GM19397 (cell line): ENCODE measurements at regions not wholly inside any gene's neighbourhood (a gene's known extent, or its start where the extent isn't known, plus 50 kb on each side); places are given as distances from the start of the nearest gene placed in this dataset.
"Not testable (repeated sequence)": the region's sequence is repeated elsewhere in the genome, so short reads cannot be mapped to it uniquely, and the experiment has no call there.

ENCODE experiments used
- ATAC-seq: cut with Tn5 transposase; IDR thresholded peaks from one replicate; pipeline ENCODE4 v1.9.1; 2021; ENCODE audit warnings: mild to moderate bottlenecking, moderate library complexity; ENCODE audit not compliant: unreplicated experiment

DNA sequence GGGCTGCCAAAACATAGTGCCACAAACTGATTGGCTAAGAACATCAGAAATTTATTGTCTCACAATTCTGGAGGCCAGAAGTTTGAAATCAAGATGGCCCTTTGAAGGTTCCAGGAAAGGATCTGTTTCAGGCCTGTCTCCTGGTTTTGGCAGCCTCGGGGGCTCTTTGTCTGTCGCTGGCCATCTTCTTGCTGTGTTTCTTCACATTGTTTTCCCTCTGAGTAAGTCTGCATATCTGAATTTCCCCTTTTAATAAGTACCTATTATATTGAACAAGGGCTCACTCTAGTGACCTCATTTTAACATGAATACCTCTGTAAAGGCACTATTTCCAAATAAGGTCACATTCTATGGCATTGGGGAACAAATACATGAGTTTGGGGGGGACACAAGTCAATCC lies 467.1 kb upstream of the MGAT4C start:
- no peak for ATAC-seq

GRCh38 chr12:86721713-86722397 lies 465.7 kb upstream of the MGAT4C start:
- ATAC-seq = no peak

GRCh38 chr12:86719381-86719780 lies 463.2 kb upstream of the MGAT4C start:
- ATAC-seq = no peak

GRCh38 chr12:86713121-86713520 lies 456.9 kb upstream of the MGAT4C start:
- ATAC-seq = no peak

GRCh38 chr12:86712425-86712843 lies 456.2 kb upstream of the MGAT4C start:
- ATAC-seq = no peak

DNA sequence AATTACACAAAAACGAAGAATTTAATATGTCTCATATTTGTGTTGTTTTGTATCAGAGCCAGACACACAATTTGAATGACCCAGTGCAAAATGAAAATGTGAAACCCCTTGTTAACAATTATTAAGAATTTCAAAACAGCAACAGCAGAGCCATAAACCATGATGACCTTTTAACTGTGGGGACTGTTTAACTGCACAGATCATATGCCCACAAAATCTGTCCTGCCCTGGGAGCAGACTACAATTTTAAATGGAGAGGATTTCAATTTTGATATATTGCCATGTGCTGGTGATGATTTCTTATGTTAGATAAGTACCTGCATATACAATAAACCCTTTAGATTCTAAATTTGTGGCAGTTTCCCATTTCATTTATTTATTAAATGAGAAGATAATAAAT lies 455.5 kb upstream of the MGAT4C start:
- ATAC-seq = no peak

- no peak for ATAC-seq
Observed at GRCh38 chr12:86710109-86710508, 453.9 kb upstream of the MGAT4C start.

DNA sequence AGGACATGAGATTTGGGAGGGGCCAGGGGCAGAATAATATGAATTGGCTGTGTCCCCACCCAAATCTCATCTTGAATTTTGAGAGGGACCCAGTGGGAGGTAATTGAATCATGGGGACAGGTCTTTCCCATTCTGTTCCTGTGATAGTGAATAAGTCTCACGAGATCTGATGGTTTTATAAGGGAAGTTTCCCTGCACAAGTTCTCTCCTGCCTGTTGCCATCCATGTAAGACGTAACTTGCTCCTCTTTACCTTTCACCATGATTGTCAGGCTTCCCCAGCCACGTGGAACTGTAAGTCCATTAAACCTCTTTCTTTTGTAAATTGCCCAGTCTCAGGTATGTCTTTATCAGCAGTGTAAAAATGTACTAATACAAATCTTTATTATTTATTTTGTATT lies 452.8 kb upstream of the MGAT4C start:
- ATAC-seq = not testable (repeated sequence)

DNA sequence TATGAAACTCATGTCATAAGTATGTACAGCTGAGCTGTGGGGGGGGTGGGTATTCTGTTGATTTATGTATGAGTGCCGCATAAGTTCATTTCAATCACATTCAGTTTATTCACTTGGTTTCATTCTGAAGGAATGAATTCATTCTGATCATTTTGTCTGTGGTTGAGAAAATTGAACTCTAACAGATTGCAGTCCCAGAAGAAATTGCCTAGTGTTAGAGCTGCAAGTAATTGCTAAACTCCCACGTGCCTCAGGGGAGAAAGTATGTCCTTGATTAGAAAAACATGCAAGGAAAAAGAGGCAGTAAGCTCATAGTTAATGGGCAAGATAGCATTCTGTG lies 442.4 kb upstream of the MGAT4C start:
- ATAC-seq = no peak

DNA sequence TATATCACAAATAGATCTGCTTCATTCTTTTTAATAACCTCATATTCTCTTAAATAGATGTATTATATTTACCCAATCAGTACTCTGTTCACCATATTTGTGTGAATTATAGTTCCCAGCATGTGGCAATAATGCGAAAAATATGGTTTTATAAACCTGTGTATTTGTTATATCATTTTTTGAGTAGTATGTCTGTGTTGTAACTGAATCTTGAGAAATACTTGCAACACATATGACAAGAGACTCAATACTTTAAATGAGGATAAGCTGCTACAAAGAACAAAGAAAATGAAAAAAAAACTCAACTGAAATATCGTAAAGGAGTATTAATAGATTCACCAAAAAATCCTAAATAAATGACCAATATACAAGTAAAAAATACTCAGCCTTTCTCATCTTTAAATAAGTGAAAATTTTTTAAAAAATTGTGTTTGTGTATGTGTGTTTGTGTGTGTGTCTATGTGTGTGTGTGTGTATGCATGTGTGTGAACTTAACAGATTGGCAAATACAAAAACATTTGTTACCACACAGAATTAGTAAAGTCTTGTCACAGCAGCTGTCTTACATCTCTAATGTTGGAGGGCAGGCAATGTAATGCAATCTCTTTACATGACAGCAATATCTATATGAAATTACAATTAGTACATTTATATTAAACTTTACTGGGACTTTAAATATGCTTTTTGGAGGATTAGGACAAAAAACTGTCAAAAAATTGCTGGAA lies 441.9 kb upstream of the MGAT4C start:
- ATAC-seq = no peak

- no peak for ATAC-seq
Observed at GRCh38 chr12:86683568-86684304, 427.5 kb upstream of the MGAT4C start.

DNA sequence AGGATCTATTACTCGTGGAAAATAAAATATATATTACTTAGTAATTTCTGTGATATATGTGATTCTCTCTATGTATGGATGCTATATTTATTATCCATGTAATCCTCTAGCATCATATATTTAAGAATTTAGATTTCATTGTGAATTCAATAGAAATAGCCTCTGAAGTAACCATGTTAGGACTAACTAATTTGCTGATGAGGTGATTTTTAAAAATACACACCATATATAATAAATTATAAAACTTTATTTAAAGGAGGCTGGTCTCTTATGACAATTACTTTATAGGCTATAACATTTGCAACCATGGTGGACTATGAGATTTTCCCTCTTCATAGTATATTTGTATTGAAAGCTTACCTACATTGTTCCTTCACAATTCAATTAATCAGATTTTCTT lies 424.9 kb upstream of the MGAT4C start:
- no peak for ATAC-seq

DNA sequence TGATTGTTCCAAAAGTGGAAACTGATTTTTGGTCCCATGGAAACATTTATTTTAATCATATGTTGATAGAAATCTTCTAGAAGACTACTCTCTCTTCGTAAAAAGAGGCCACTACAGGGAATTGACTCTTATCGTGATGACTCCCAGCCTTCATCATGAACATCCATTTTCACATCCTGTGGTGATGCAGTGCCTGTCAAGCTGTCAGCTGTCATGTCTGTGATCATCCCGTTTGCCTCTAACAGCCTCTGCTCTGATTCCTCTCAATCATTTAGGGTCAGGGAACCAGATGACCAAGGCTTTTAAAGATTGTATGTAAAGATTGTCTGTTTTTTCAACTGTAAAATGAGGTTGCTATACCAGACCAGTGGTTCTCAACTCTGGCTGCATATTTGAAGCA lies 419.0 kb upstream of the MGAT4C start:
- ATAC-seq = no peak

- ATAC-seq = no peak
Observed at GRCh38 chr12:86670986-86671385, 414.8 kb upstream of the MGAT4C start.

- no peak for ATAC-seq
Observed at GRCh38 chr12:86669010-86669409, 412.8 kb upstream of the MGAT4C start.

GRCh38 chr12:86666316-86666715 lies 410.1 kb upstream of the MGAT4C start:
- no peak for ATAC-seq

GRCh38 chr12:86663716-86664115 lies 407.5 kb upstream of the MGAT4C start:
- no peak for ATAC-seq

DNA sequence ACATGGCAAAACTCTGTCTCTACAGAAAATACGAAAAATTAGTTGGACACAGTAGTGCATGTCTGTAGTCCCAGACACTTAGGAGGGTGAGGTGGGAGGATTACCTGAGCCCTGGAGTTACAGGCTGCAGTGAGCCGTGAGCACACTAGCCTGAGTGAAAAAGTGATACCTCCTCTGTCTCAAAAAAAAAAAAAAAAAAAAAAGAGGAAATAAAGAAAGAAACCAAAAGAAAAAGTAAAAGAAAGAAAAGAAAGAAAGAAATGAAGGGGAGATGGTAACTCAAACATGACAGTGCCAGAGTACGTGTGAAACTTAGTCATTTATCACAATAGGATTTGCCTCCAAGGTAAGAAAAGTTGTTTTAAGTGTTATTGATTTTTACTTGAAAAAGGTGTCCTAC lies 407.0 kb upstream of the MGAT4C start:
- ATAC-seq = no peak

DNA sequence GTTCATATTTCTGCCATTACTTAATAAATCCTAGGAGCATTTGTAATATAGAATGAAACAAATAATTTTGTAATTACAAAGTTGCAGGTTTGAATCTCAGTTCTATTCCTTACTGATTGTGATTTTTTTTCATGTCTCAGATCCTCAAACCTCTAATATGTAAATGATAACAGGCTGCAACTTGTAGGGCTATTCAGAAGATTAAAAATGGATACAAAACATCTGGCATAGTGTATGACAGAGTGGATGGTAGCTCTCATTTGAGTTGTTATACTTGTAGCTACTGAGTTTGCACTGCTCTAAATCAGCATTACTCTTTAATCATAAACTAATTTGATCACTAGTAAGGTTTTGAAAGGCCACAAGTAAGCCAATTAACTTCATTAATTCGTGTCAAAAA lies 406.3 kb upstream of the MGAT4C start:
- no peak for ATAC-seq

- ATAC-seq = no peak
Observed at GRCh38 chr12:86660488-86661147, 404.4 kb upstream of the MGAT4C start.

GRCh38 chr12:86659985-86660384 lies 403.8 kb upstream of the MGAT4C start:
- no peak for ATAC-seq

DNA sequence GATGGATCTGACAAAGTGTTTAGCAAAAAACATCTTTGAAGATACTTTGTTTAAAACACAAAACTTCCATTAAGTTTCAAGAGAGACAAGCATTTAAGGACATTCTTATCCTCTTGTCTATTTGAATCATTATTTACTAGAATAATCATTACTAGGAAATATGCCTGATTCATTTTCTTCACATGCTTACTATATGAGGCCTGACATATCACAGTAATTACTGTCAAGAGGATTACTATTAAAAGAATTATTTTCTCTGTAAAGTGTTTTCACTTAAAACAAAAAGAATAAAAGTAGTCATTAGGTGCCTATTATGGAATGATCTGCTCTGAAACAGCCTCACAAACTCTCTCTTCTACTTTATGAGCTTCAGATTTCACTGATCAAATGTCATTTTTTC lies 402.1 kb upstream of the MGAT4C start:
- ATAC-seq = no peak
